Mesendoderm (in vitro differentiated cells): ENCODE measurements at regions not wholly inside any gene's neighbourhood (a gene's known extent, or its start where the extent isn't known, plus 50 kb on each side); places are given as distances from the start of the nearest gene placed in this dataset.
A peak's percentile ranks its signal among the peaks of the same experiment; 100 is the strongest.

Experiments
- DNase-seq: peaks from one replicate; pipeline ENCODE4 v3.0.0; 2013
- H2AK5ac ChIP-seq: 2 replicates; pipeline ENCODE4 v1.6.1; 2013; ENCODE audit warnings: low read length, inconsistent platforms
- H2BK120ac ChIP-seq: 2 replicates; pipeline ENCODE4 v1.6.1; 2013; ENCODE audit warnings: low read depth, mild to moderate bottlenecking, low read length, moderate library complexity, mixed read lengths
- H2BK15ac ChIP-seq: replicated peaks from 2 replicates; pipeline ENCODE4 v1.6.1; 2013; ENCODE audit warnings: low read depth, mild to moderate bottlenecking, moderate library complexity
- H2BK5ac ChIP-seq: 2 replicates; pipeline ENCODE4 v1.6.1; 2013; ENCODE audit warnings: low read length, inconsistent platforms
- H3K18ac ChIP-seq: 2 replicates; pipeline ENCODE4 v1.6.1; 2013; ENCODE audit warnings: mild to moderate bottlenecking, low read length, mixed read lengths
- H3K23ac ChIP-seq: one replicate; pipeline ENCODE4 v1.6.1; 2013; ENCODE audit warnings: low read length
- H3K27ac ChIP-seq: 2 replicates; pipeline ENCODE4 v1.5.1; 2013; ENCODE audit warnings: low read depth, mild to moderate bottlenecking, inconsistent platforms, low read length, moderate library complexity
- H3K27me3 ChIP-seq: 2 replicates; pipeline ENCODE4 v1.6.1; 2013; ENCODE audit warnings: low read length, control low read depth, mild to moderate bottlenecking, inconsistent platforms; ENCODE audit not compliant: insufficient read depth, poor library complexity
- H3K36me3 ChIP-seq: 2 replicates; pipeline ENCODE4 v1.6.1; 2013; ENCODE audit warnings: low read length, inconsistent platforms; ENCODE audit not compliant: control insufficient read depth, insufficient read depth
- H3K4ac ChIP-seq: one replicate; pipeline ENCODE4 v1.6.1; 2013; ENCODE audit warnings: low read depth, mild to moderate bottlenecking, low read length, moderate library complexity
- H3K4me1 ChIP-seq: 2 replicates; pipeline ENCODE4 v1.6.1; 2013; ENCODE audit warnings: low read depth, low read length, inconsistent platforms; ENCODE audit not compliant: control insufficient read depth
- H3K4me2 ChIP-seq: 2 replicates; pipeline ENCODE4 v1.6.1; 2013; ENCODE audit warnings: low read length
- H3K4me3 ChIP-seq: 2 replicates; pipeline ENCODE4 v1.5.1; 2013; ENCODE audit warnings: mild to moderate bottlenecking, low read length
- H3K56ac ChIP-seq: one replicate; pipeline ENCODE4 v1.6.1; 2013; ENCODE audit warnings: low read length
- H3K79me1 ChIP-seq: 2 replicates; pipeline ENCODE4 v1.6.1; 2013; ENCODE audit warnings: low read length, inconsistent platforms
- H3K79me2 ChIP-seq: 2 replicates; pipeline ENCODE4 v1.6.1; 2013; ENCODE audit warnings: mild to moderate bottlenecking, low read length; ENCODE audit not compliant: control insufficient read depth, insufficient read depth
- H3K9ac ChIP-seq: 2 replicates; pipeline ENCODE4 v1.6.1; 2013; ENCODE audit warnings: low read length, inconsistent platforms
- H4K5ac ChIP-seq: one replicate; pipeline ENCODE4 v1.6.1; 2013; ENCODE audit warnings: low read length
- H4K8ac ChIP-seq: one replicate; pipeline ENCODE4 v1.6.1; 2013; ENCODE audit warnings: low read depth, mild to moderate bottlenecking, control low read depth, low read length, moderate library complexity
- WGBS: extraction: QIAGEN DNeasy Blood & Tissue Kit; methylation state at CpG from one replicate; pipeline ENCODE4 v1.1.7; 2013; ENCODE audit warnings: low lambda C conversion rate, missing lambda C conversion rate; ENCODE audit not compliant: insufficient coverage; ENCODE audit errors: extremely low coverage; 5-methylcytosine and 5-hydroxymethylcytosine counted together

DNA sequence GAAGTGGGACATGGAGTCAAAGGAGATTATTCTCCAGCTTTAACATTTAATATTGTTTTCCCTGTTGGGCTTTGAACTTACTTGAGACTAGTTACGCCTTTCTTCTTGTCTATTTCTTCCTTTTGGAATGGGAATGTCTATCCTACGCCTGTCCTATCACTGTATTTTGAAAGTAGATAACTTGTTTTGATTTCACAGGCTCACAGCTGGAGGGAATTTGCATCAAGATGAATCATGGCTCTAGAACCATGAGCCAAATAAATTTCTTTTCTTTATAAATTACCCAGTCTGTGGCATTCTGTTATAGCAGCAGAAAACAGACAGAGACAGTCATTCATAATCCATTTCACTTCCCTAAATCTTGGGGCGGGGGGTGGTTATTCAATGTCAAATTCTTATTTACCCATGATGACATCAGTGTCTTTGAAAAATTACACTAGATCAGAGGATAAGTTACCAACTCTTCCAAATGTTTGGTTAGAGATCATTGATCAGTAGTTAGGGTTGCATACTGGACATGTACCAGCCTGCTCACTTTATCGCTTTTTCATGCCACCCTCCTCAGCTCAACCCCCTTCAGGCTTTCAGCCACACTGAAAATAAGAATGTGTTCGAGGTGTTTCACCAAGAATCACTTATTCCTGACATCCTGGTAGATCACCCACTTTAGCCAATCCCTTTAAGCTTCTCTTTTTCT is 419.6 kb upstream of the PIK3R1 start:
- no peak overlapping the region for H2BK120ac ChIP-seq
- H3K9ac ChIP-seq = no peak overlapping the region
- H2BK5ac ChIP-seq = no peak overlapping the region
- DNase-seq = no peak
- no peak overlapping the region for H3K4ac ChIP-seq
- H3K36me3 ChIP-seq = no peaks in the 10 kb centered on the region
- no peak overlapping the region for H2BK15ac ChIP-seq
- H4K8ac ChIP-seq = no peak overlapping the region
- no peak overlapping the region for H4K5ac ChIP-seq
- H3K56ac ChIP-seq = no peak overlapping the region
- no peak overlapping the region for H3K18ac ChIP-seq
- H2AK5ac ChIP-seq = no peak overlapping the region
- H3K27me3 ChIP-seq = no peaks in the 10 kb centered on the region
- H3K23ac ChIP-seq = no peak overlapping the region
- no peak overlapping the region for H3K4me3 ChIP-seq
- no peaks in the 10 kb centered on the region for H3K4me1 ChIP-seq
- WGBS = no CpG with 5 or more reads among the region's 5 CpGs
- H3K79me1 ChIP-seq = no peaks in the 10 kb centered on the region
- no peak overlapping the region for H3K4me2 ChIP-seq
- no peaks in the 10 kb centered on the region for H3K79me2 ChIP-seq
- no peak overlapping the region for H3K27ac ChIP-seq

- no peak overlapping the region for H2BK120ac ChIP-seq
- no peak overlapping the region for H3K18ac ChIP-seq
- no peak overlapping the region for H3K56ac ChIP-seq
- no peak overlapping the region for H4K8ac ChIP-seq
- DNase-seq = no peak
- H3K79me2 ChIP-seq = no peaks in the 10 kb centered on the region
- H2AK5ac ChIP-seq = no peak overlapping the region
- H2BK5ac ChIP-seq = no peak overlapping the region
- H3K36me3 ChIP-seq = no peaks in the 10 kb centered on the region
- no peak overlapping the region for H3K27ac ChIP-seq
- H3K79me1 ChIP-seq = no peaks in the 10 kb centered on the region
- no peak overlapping the region for H3K23ac ChIP-seq
- H4K5ac ChIP-seq = no peak overlapping the region
- H3K27me3 ChIP-seq = no peaks in the 10 kb centered on the region
- H3K4me3 ChIP-seq = no peak overlapping the region
- H3K4me2 ChIP-seq = no peak overlapping the region
- WGBS = no CpG with 5 or more reads among the region's 2 CpGs
- H3K4ac ChIP-seq = no peak overlapping the region
- no peak overlapping the region for H3K9ac ChIP-seq
- H2BK15ac ChIP-seq = no peak overlapping the region
- no peaks in the 10 kb centered on the region for H3K4me1 ChIP-seq
Measured at GRCh38 chr5:67793966-67794365, 421.6 kb upstream of the PIK3R1 start.

DNA sequence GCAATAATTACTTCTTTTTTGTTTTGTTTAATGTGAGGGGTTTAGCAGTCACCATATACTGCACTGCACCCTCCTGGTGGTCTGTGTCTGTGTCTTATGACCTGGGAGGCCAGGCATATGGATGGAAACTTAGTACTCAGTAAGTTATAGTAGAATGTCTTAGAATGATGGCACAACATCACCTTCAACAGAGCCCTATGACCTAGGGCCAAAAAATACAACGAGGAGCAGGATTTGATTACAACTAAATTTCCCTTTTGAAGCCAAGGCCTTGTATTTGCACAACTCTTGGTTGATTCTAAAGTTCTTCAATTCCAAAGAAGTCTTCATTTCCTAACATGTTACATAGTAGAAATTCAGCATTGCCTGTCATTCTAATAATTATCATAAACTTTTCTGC is 422.1 kb upstream of the PIK3R1 start:
- Histone ChIP-seq H2BK15ac (no peak overlapping the region), H2BK120ac (no peak overlapping the region), H3K79me1 (no peaks in the 10 kb centered on the region), H4K5ac (no peak overlapping the region), H3K23ac (no peak overlapping the region), H3K18ac (no peak overlapping the region), H3K56ac (no peak overlapping the region), H3K79me2 (no peaks in the 10 kb centered on the region), H3K4ac (no peak overlapping the region), H2BK5ac (no peak overlapping the region), H3K9ac (no peak overlapping the region), H3K4me1 (no peaks in the 10 kb centered on the region), H3K36me3 (no peaks in the 10 kb centered on the region), H3K27ac (no peak overlapping the region), H3K27me3 (no peaks in the 10 kb centered on the region), H3K4me2 (no peak overlapping the region), H3K4me3 (no peak overlapping the region), H4K8ac (no peak overlapping the region), H2AK5ac (no peak overlapping the region)
- DNase-seq = no peak
- no CpG with 5 or more reads among the region's 1 CpG for WGBS

- H3K4me2 ChIP-seq = no peak overlapping the region
- H3K4ac ChIP-seq = no peak overlapping the region
- H3K36me3 ChIP-seq = no peaks in the 10 kb centered on the region
- H3K4me1 ChIP-seq = no peaks in the 10 kb centered on the region
- H3K23ac ChIP-seq = no peak overlapping the region
- DNase-seq = no peak
- H4K8ac ChIP-seq = no peak overlapping the region
- no peaks in the 10 kb centered on the region for H3K79me1 ChIP-seq
- H3K4me3 ChIP-seq = no peak overlapping the region
- no peak overlapping the region for H4K5ac ChIP-seq
- no peak overlapping the region for H2AK5ac ChIP-seq
- H3K79me2 ChIP-seq = no peaks in the 10 kb centered on the region
- no peak overlapping the region for H3K27ac ChIP-seq
- H3K56ac ChIP-seq = no peak overlapping the region
- H3K18ac ChIP-seq = no peak overlapping the region
- H2BK15ac ChIP-seq = no peak overlapping the region
- H3K27me3 ChIP-seq = no peaks in the 10 kb centered on the region
- H2BK120ac ChIP-seq = no peak overlapping the region
- H3K9ac ChIP-seq = no peak overlapping the region
- no peak overlapping the region for H2BK5ac ChIP-seq
- no CpG with 5 or more reads among the region's 3 CpGs for WGBS
Measured at GRCh38 chr5:67792891-67793290, 422.7 kb upstream of the PIK3R1 start.

- DNase-seq = peak; percentile 10
- H3K18ac ChIP-seq = no peak overlapping the region
- H3K9ac ChIP-seq = no peak overlapping the region
- H2BK15ac ChIP-seq = no peak overlapping the region
- H3K4me1 ChIP-seq = no peaks in the 10 kb centered on the region
- H3K4me3 ChIP-seq = no peak overlapping the region
- no peak overlapping the region for H4K8ac ChIP-seq
- no peak overlapping the region for H3K4me2 ChIP-seq
- no peaks in the 10 kb centered on the region for H3K79me1 ChIP-seq
- no peak overlapping the region for H4K5ac ChIP-seq
- H3K36me3 ChIP-seq = no peaks in the 10 kb centered on the region
- no peak overlapping the region for H2BK120ac ChIP-seq
- H3K23ac ChIP-seq = no peak overlapping the region
- H3K27ac ChIP-seq = no peak overlapping the region
- no peak overlapping the region for H2AK5ac ChIP-seq
- no peak overlapping the region for H3K4ac ChIP-seq
- H3K79me2 ChIP-seq = no peaks in the 10 kb centered on the region
- no peak overlapping the region for H3K56ac ChIP-seq
- no peaks in the 10 kb centered on the region for H3K27me3 ChIP-seq
- WGBS = no CpG with 5 or more reads among the region's 4 CpGs
- H2BK5ac ChIP-seq = no peak overlapping the region
Measured at GRCh38 chr5:67790390-67790789, 425.2 kb upstream of the PIK3R1 start.
